DOHH2 (cell line): ENCODE measurements at regions not wholly inside any gene's neighbourhood (a gene's known extent, or its start where the extent isn't known, plus 50 kb on each side); places are given as distances from the start of the nearest gene placed in this dataset.

Source experiments
- CTCF ChIP-seq: fragments of 200-600 bp; sonication (generic); IDR thresholded peaks from one replicate; pipeline ENCODE4 v1.5.1; 2014; ENCODE audit warnings: antibody characterized with exemption, mild to moderate bottlenecking, low read depth, low read length; ENCODE audit not compliant: poor library complexity, severe bottlenecking
- EZH2phosphoT487 ChIP-seq: fragments of 200-600 bp; sonication (generic); IDR thresholded peaks from 2 replicates; pipeline ENCODE4 v1.6.1; 2017; ENCODE audit warnings: borderline replicate concordance, mild to moderate bottlenecking, antibody characterized with exemption, low read length, moderate library complexity, mixed read lengths

- TF ChIP-seq CTCF (no peak), EZH2phosphoT487 (no peak)
Observed at GRCh38 chr5:176133289-176133870, 104.8 kb upstream of the SIMC1 start.
